BE2C (cell line): ENCODE measurements at regions not wholly inside any gene's neighbourhood (a gene's known extent, or its start where the extent isn't known, plus 50 kb on each side); places are given as distances from the start of the nearest gene placed in this dataset.

Experiments
- DNase-seq: peaks from one replicate; pipeline ENCODE4 v3.0.0-alpha.2; 2020
- H3K27me3 ChIP-seq: fragments of 250-450 bp; sonication (Bioruptor Pico); 2 replicates; pipeline ENCODE4 v1.5.1; 2020; ENCODE audit warnings: mild to moderate bottlenecking
- H3K36me3 ChIP-seq: fragments of 250-450 bp; sonication (Bioruptor Pico); 2 replicates; pipeline ENCODE4 v1.5.1; 2020; ENCODE audit warnings: mild to moderate bottlenecking
- H3K4me1 ChIP-seq: fragments of 250-450 bp; sonication (Bioruptor Pico); 2 replicates; pipeline ENCODE4 v1.5.1; 2020
- H3K4me3 ChIP-seq: 2 replicates; pipeline ENCODE4 v1.5.1; 2011; ENCODE audit warnings: low read depth, low read length
- H3K9me3 ChIP-seq: fragments of 250-450 bp; sonication (Bioruptor Pico); 2 replicates; pipeline ENCODE4 v1.5.1; 2020
- TF ChIP-seq, protein P1 (sequence below): IDR thresholded peaks from 2 replicates; pipeline ENCODE4 v1.5.1; 2012; ENCODE audit warnings: mild to moderate bottlenecking, low read depth, low read length

- no peak for DNase-seq
- Histone ChIP-seq H3K4me1 (no peaks in the 10 kb centered on the region), H3K4me3 (no peak overlapping the region), H3K36me3 (no peaks in the 10 kb centered on the region), H3K27me3 (no peaks in the 10 kb centered on the region), H3K9me3 (no peaks in the 10 kb centered on the region)
- TF ChIP-seq, protein P1, sequence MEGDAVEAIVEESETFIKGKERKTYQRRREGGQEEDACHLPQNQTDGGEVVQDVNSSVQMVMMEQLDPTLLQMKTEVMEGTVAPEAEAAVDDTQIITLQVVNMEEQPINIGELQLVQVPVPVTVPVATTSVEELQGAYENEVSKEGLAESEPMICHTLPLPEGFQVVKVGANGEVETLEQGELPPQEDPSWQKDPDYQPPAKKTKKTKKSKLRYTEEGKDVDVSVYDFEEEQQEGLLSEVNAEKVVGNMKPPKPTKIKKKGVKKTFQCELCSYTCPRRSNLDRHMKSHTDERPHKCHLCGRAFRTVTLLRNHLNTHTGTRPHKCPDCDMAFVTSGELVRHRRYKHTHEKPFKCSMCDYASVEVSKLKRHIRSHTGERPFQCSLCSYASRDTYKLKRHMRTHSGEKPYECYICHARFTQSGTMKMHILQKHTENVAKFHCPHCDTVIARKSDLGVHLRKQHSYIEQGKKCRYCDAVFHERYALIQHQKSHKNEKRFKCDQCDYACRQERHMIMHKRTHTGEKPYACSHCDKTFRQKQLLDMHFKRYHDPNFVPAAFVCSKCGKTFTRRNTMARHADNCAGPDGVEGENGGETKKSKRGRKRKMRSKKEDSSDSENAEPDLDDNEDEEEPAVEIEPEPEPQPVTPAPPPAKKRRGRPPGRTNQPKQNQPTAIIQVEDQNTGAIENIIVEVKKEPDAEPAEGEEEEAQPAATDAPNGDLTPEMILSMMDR, result no peak
Observed at GRCh38 chr3:153084431-153084830, 77.6 kb upstream of the RAP2B start.

GRCh38 chr3:153087595-153088566 lies 74.1 kb upstream of the RAP2B start:
- Histone ChIP-seq H3K4me3 (no peak overlapping the region), H3K36me3 (no peaks in the 10 kb centered on the region), H3K9me3 (no peaks in the 10 kb centered on the region), H3K27me3 (no peaks in the 10 kb centered on the region), H3K4me1 (no peaks in the 10 kb centered on the region)
- DNase-seq, result no peak
- TF ChIP-seq, protein P1, result no peak

DNA sequence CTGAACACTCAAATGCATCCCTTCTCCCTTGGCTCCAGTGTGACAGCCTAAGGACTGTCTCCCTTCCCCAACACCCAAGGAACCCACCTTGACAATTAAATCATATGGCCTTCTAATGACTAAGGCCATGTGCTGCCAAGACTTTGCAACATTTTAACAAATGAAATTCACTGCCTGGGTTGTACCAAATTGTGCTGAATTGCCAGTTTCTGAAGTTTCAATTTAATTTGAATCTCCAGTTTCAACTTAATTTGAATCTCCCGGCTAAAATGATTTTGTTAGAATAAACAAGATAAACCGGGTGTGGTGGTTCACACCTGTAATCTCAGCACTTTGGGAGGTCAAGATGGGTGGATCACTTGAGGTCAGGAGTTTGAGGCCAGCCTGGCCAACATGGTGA lies 72.4 kb upstream of the RAP2B start:
- no peaks in the 10 kb centered on the region for H3K9me3 ChIP-seq
- TF ChIP-seq, protein P1, result no peak
- no peaks in the 10 kb centered on the region for H3K36me3 ChIP-seq
- no peaks in the 10 kb centered on the region for H3K27me3 ChIP-seq
- DNase-seq, result no peak
- no peaks in the 10 kb centered on the region for H3K4me1 ChIP-seq
- H3K4me3 ChIP-seq, result no peak overlapping the region

DNA sequence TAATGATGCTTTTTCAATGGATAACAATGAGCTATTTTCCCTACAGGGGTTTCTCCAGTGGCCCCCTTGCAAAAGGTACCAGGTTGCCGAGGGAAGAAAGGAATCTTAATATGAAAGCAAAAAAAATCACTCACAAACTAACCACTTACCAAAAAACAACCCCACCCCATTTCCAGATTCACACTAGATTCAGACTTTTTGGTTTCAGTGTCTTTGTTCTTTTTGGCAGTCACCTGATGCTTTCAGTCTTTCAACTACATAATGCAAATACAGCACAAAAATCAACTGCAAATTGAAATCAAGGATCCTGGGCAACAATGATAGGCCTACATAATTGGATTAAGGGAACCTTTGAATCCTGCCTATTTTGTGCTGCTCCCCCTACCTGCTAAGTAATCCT lies 71.1 kb upstream of the RAP2B start:
- H3K4me3 ChIP-seq, result no peak overlapping the region
- no peaks in the 10 kb centered on the region for H3K4me1 ChIP-seq
- no peaks in the 10 kb centered on the region for H3K27me3 ChIP-seq
- no peaks in the 10 kb centered on the region for H3K9me3 ChIP-seq
- no peak for DNase-seq
- TF ChIP-seq, protein P1, result no peak
- H3K36me3 ChIP-seq, result no peaks in the 10 kb centered on the region

DNA sequence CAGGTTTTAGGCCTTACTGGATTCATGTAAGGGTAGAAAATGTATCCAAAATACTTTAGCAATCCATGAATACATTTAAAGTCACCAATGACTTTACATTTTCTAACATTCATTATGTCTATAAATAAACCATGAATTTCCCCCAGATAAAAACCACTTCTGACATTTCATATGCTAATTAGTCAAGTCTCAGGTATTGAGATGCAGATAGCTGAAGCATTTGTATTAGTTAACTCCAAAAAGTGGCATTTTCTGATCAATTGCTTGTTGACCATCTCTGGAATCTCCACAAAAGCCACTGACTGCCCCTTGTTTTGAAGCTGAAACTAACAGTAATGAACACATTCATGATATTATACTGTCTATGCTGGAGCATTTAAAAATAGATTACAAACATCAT lies 68.4 kb upstream of the RAP2B start:
- TF ChIP-seq, protein P1, result no peak
- Histone ChIP-seq H3K4me3 (no peak overlapping the region), H3K36me3 (no peaks in the 10 kb centered on the region), H3K27me3 (no peaks in the 10 kb centered on the region), H3K4me1 (no peaks in the 10 kb centered on the region), H3K9me3 (no peaks in the 10 kb centered on the region)
- no peak for DNase-seq

GRCh38 chr3:153094386-153094785 lies 67.6 kb upstream of the RAP2B start:
- H3K27me3 ChIP-seq, result no peaks in the 10 kb centered on the region
- 0 out of 2 replicates have a peak, but pooled peaks cover 3% of the 10 kb centered on the region for H3K9me3 ChIP-seq
- TF ChIP-seq, protein P1, result no peak
- no peak overlapping the region for H3K4me3 ChIP-seq
- no peak for DNase-seq
- H3K36me3 ChIP-seq, result no peaks in the 10 kb centered on the region
- no peaks in the 10 kb centered on the region for H3K4me1 ChIP-seq
